ENCODE measurements at regions not wholly inside any gene's neighbourhood (a gene's known extent, or its start where the extent isn't known, plus 50 kb on each side); places are given as distances from the start of the nearest gene placed in this dataset.

DNA sequence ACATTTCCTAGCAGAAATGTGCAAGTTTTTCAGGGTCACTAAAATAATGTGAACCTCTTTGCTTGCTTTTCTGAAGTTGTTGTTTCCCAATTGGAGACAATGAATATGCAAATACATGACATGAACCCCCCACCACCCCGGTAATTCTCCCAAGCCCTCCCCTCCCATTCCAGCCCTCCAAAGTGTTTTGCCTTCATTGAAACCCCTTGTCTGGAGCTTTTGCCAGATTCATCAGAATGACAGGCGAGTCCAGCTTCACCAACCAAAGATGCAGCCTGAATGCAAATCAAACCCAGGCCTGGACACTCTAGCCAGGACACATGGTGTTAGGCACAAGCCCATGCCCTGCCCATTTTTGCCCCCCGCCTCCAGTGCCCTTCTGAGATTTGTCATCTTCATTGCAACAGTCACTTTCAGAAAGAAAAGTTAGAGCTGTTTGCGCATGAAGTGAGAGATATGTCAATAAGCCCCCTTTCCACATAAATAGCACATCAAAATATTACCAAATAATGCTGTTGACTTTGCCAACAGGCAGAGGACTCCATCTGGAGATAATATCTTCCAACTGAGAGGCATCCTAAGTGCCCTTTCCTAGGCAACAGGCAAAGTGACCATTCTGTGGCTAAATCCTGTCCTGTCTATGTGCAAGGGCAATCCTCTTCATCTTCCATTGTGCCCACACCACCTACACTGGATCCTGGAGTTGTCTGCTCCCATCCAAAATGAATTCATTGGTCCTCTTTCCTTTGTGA, 145.6 kb upstream of the NFIA start:
- TF ChIP-seq CTCF (IDR thresholded peaks at IDR 0.05) = no peak
- WGBS, 2 donors = 70 to 73% methylated on average over 4 of the region's 4 CpGs
- peak in 1 of 4 donors; percentile 46 for ATAC-seq

GRCh38 chr1:60936163-60936562, 146.2 kb upstream of the NFIA start:
- no peak overlapping the region for H3K27ac ChIP-seq
- H3K9me3 ChIP-seq = no peaks in the 10 kb centered on the region
- no peak for DNase-seq
- no peaks in the 10 kb centered on the region for H3K27me3 ChIP-seq
- no peak for TF ChIP-seq CTCF (IDR thresholded peaks at IDR 0.05)
- H3K4me1 ChIP-seq = no peaks in the 10 kb centered on the region
- H3K4me3 ChIP-seq = no peak overlapping the region
- WGBS, 2 donors = 27 to 39% methylated on average over 3 of the region's 3 CpGs
- intact Hi-C loops (cut with DNase I) = no loop called here
- no peak for ATAC-seq
- no peak for FAIRE-seq
- H3K36me3 ChIP-seq = no peaks in the 10 kb centered on the region

More for the DNA sequence above, 145.6 kb upstream of the NFIA start:
- no peaks in the 10 kb centered on the region for H3K9me3 ChIP-seq
- H3K27me3 ChIP-seq = no peaks in the 10 kb centered on the region
- no peak for FAIRE-seq
- no peak overlapping the region for H3K27ac ChIP-seq
- intact Hi-C loops (cut with DNase I) = no loop called here
- no peaks in the 10 kb centered on the region for H3K4me1 ChIP-seq
- H3K36me3 ChIP-seq = no peaks in the 10 kb centered on the region
- H3K4me3 ChIP-seq = no peak overlapping the region
- DNase-seq = no peak

DNA sequence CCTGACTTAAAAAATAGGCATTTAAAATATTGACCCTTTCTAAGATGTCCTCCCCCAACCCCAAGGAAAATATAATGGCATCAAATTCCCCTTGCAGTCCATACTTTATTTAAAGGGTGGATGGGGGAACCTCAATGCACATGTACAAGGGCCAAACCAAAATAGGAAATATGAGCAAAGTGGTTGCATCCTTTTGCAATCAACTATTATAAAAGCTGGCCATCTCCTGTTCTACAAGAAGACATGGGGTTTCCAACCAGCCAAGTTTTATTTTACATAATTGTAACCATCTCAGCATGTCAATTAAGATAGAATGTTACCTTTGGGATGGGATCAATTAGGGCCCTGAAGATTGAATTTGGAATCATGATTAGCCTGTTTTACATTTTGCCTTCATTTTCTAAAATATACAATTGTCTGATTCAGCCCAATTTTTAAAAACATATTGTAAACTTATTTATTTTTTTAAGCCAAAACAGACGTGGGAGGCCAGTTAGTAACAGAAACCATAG, 146.7 kb upstream of the NFIA start:
- no peak overlapping the region for H3K27ac ChIP-seq
- DNase-seq (no peak), ATAC-seq (no peak), FAIRE-seq (no peak)
- intact Hi-C loops (cut with DNase I) = no loop called here
- TF ChIP-seq CTCF (IDR thresholded peaks at IDR 0.05) = no peak
- WGBS, 2 donors = 32 to 45% methylated on average over 1 of the region's 1 CpG
- no peaks in the 10 kb centered on the region for H3K36me3 ChIP-seq
- no peaks in the 10 kb centered on the region for H3K27me3 ChIP-seq
- H3K4me3 ChIP-seq = no peak overlapping the region
- H3K9me3 ChIP-seq = no peaks in the 10 kb centered on the region
- no peaks in the 10 kb centered on the region for H3K4me1 ChIP-seq

- no peak for DNase-seq
- no peaks in the 10 kb centered on the region for H3K9me3 ChIP-seq
- no peaks in the 10 kb centered on the region for H3K4me1 ChIP-seq
- FAIRE-seq = no peak
- no peaks in the 10 kb centered on the region for H3K27me3 ChIP-seq
- intact Hi-C loops (cut with DNase I) = no loop called here
- no peak overlapping the region for H3K4me3 ChIP-seq
- TF ChIP-seq CTCF (IDR thresholded peaks at IDR 0.05) = no peak
- no peak overlapping the region for H3K27ac ChIP-seq
- H3K36me3 ChIP-seq = no peaks in the 10 kb centered on the region
- WGBS, 2 donors = 88 to 98% methylated on average over 3 of the region's 3 CpGs
- no peak for ATAC-seq
Observed at GRCh38 chr1:60930130-60930529, 152.2 kb upstream of the NFIA start.
